ENCODE measurements at regions not wholly inside any gene's neighbourhood (a gene's known extent, or its start where the extent isn't known, plus 50 kb on each side); places are given as distances from the start of the nearest gene placed in this dataset.

- no peaks in the 10 kb centered on the region for H3K4me1 Mint-ChIP-seq
- no peaks in the 10 kb centered on the region for H3K4me1 ChIP-seq (ENCODE audit: control insufficient read depth in 1 of 2, insufficient read depth in 2 of 2, low read length in 2 of 2)
- H3K4me2 ChIP-seq (replicated peaks; ENCODE audit: extremely low read depth, low read length, poor library complexity, severe bottlenecking): no peak overlapping the region
- H4K20me1 ChIP-seq (ENCODE audit: insufficient read depth, low read length): no peaks in the 10 kb centered on the region
- H3K4me3 ChIP-seq (replicated peaks in 1 of 3; ENCODE audit: low read depth in 2 of 3, low read length in 3 of 3): no peak overlapping the region
- no peaks in the 10 kb centered on the region for H3K36me3 Mint-ChIP-seq
- intact Hi-C loops (cut with micrococcal nuclease): no loop called here
- no peaks in the 10 kb centered on the region for H3K79me2 ChIP-seq (ENCODE audit: insufficient read depth, low read length)
- H3K27ac Mint-ChIP-seq: no peak overlapping the region
- 100% methylated on average over 1 of the region's 1 CpG for WGBS (ENCODE audit: insufficient coverage)
- H3K27me3 ChIP-seq (ENCODE audit: control insufficient read depth in 2 of 2, insufficient read depth in 2 of 2, low read length in 2 of 2): no peaks in the 10 kb centered on the region
- H3K4me3 Mint-ChIP-seq: no peak overlapping the region
- H3K9ac ChIP-seq (ENCODE audit: insufficient read depth, low read length, poor library complexity, severe bottlenecking): no peak overlapping the region
- peaks cover 0 to 4% (median 3%) of the 10 kb centered on the region in 7 donors for H3K9me3 Mint-ChIP-seq
- H2AFZ ChIP-seq (ENCODE audit: insufficient read depth, low read depth, low read length, poor library complexity, severe bottlenecking): no peak overlapping the region
- no peak overlapping the region for H3K27ac ChIP-seq (ENCODE audit: low read depth in 1 of 2, low read length in 2 of 2)
- no peak for TF ChIP-seq CTCF (IDR thresholded peaks at IDR 0.05)
- no peaks in the 10 kb centered on the region for H3K36me3 ChIP-seq (replicated peaks in 1 of 2; ENCODE audit: control insufficient read depth in 1 of 2, insufficient read depth in 2 of 2, low read length in 2 of 2)
- H3K9me3 ChIP-seq (replicated peaks in 1 of 2; ENCODE audit: control insufficient read depth in 1 of 2, insufficient read depth in 1 of 2, low read length in 2 of 2): peaks cover 4 to 5% of the 10 kb centered on the region in 2 donors
- no peaks in the 10 kb centered on the region for H3K27me3 Mint-ChIP-seq (ENCODE audit: low read depth in 3 of 3)
- no peak for DNase-seq
These were observed 192.4 kb upstream of the DGKB start for GRCh38 chr7:15094989-15095388.

DNA sequence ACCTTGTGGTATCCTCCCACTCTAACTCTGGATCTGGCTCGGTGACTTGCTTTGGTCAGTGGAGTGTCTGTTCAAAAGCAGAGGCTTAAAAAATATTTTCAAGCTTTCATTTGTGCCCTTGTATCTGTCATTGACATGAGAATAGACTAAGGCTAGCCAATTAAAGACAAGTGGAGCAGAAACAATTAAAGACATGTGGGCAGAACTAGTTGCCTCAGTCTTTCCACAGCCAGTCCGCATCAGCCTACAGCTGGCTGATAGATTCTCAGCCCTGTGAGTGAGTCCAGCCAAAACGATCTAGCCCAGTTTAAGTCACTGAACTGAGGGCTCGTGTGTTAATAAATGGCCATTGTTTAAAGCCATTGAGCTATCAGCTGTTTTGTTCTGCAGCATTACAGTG, 185.2 kb upstream of the DGKB start:
- TF ChIP-seq CTCF (IDR thresholded peaks at IDR 0.05): no peak
- H4K20me1 ChIP-seq (ENCODE audit: insufficient read depth, low read length): no peaks in the 10 kb centered on the region
- Mint-ChIP-seq H3K4me1 (no peaks in the 10 kb centered on the region), H3K9me3 (peaks cover 1 to 15% (median 3%) of the 10 kb centered on the region in 7 donors), H3K36me3 (no peaks in the 10 kb centered on the region), H3K4me3 (no peak overlapping the region), H3K27ac (no peak overlapping the region), H3K27me3 (ENCODE audit: low read depth in 3 of 3) (peaks cover 0 to 2% (median 0%) of the 10 kb centered on the region in 3 donors)
- H3K27ac ChIP-seq (ENCODE audit: low read depth in 1 of 2, low read length in 2 of 2): no peak overlapping the region
- no peaks in the 10 kb centered on the region for H3K36me3 ChIP-seq (replicated peaks in 1 of 2; ENCODE audit: control insufficient read depth in 1 of 2, insufficient read depth in 2 of 2, low read length in 2 of 2)
- no peaks in the 10 kb centered on the region for H3K27me3 ChIP-seq (ENCODE audit: control insufficient read depth in 2 of 2, insufficient read depth in 2 of 2, low read length in 2 of 2)
- intact Hi-C loops (cut with micrococcal nuclease): no loop called here
- no peaks in the 10 kb centered on the region for H3K79me2 ChIP-seq (ENCODE audit: insufficient read depth, low read length)
- no peak overlapping the region for H3K4me3 ChIP-seq (replicated peaks in 1 of 3; ENCODE audit: low read depth in 2 of 3, low read length in 3 of 3)
- no peaks in the 10 kb centered on the region for H3K4me1 ChIP-seq (ENCODE audit: control insufficient read depth in 1 of 2, insufficient read depth in 2 of 2, low read length in 2 of 2)
- H2AFZ ChIP-seq (ENCODE audit: insufficient read depth, low read depth, low read length, poor library complexity, severe bottlenecking): no peak overlapping the region
- no peak for DNase-seq
- peaks cover 6 to 11% of the 10 kb centered on the region in 2 donors for H3K9me3 ChIP-seq (replicated peaks in 1 of 2; ENCODE audit: control insufficient read depth in 1 of 2, insufficient read depth in 1 of 2, low read length in 2 of 2)
- no peak overlapping the region for H3K4me2 ChIP-seq (replicated peaks; ENCODE audit: extremely low read depth, low read length, poor library complexity, severe bottlenecking)
- WGBS (ENCODE audit: insufficient coverage): 94% methylated on average over 3 of the region's 4 CpGs
- no peak overlapping the region for H3K9ac ChIP-seq (ENCODE audit: insufficient read depth, low read length, poor library complexity, severe bottlenecking)

Measured in CD14-positive monocyte (primary cell).